ENCODE measurements at regions not wholly inside any gene's neighbourhood (a gene's known extent, or its start where the extent isn't known, plus 50 kb on each side); places are given as distances from the start of the nearest gene placed in this dataset.

GRCh38 chr3:95200384-95200783 lies 1137.5 kb downstream of the NSUN3 start:
- Histone ChIP-seq H3K9me3 (ENCODE audit: insufficient read depth, low read length) (no peaks in the 10 kb centered on the region), H3K27ac (ENCODE audit: low read length) (no peak overlapping the region), H4K20me1 (ENCODE audit: insufficient read depth, low read length) (no peaks in the 10 kb centered on the region), H3K27me3 (ENCODE audit: low read depth, low read length) (no peaks in the 10 kb centered on the region), H3K4me1 (ENCODE audit: low read length) (no peaks in the 10 kb centered on the region), H3K4me3 (ENCODE audit: low read length) (no peak overlapping the region), H2AFZ (ENCODE audit: low read depth, low read length) (no peak overlapping the region), H3K4me2 (ENCODE audit: low read length) (no peak overlapping the region), H3K9ac (ENCODE audit: low read length) (no peak overlapping the region), H3K79me2 (ENCODE audit: low read length) (no peaks in the 10 kb centered on the region), H3K36me3 (replicated peaks; ENCODE audit: low read depth, low read length) (no peaks in the 10 kb centered on the region)
- no peak for TF ChIP-seq CTCF (IDR thresholded peaks at IDR 0.05; ENCODE audit: low read depth, low read length)

- Histone ChIP-seq H3K36me3 (replicated peaks; ENCODE audit: low read depth, low read length) (no peaks in the 10 kb centered on the region), H3K4me2 (ENCODE audit: low read length) (no peak overlapping the region), H3K9ac (ENCODE audit: low read length) (no peak overlapping the region), H3K4me1 (ENCODE audit: low read length) (no peaks in the 10 kb centered on the region), H3K27ac (ENCODE audit: low read length) (no peak overlapping the region), H3K79me2 (ENCODE audit: low read length) (no peaks in the 10 kb centered on the region), H3K9me3 (ENCODE audit: insufficient read depth, low read length) (peaks cover 4% of the 10 kb centered on the region), H2AFZ (ENCODE audit: low read depth, low read length) (no peak overlapping the region), H3K4me3 (ENCODE audit: low read length) (no peak overlapping the region), H4K20me1 (ENCODE audit: insufficient read depth, low read length) (no peaks in the 10 kb centered on the region), H3K27me3 (ENCODE audit: low read depth, low read length) (no peaks in the 10 kb centered on the region)
- TF ChIP-seq CTCF (IDR thresholded peaks at IDR 0.05; ENCODE audit: low read depth, low read length) (no peak), EZH2phosphoT487 (IDR thresholded peaks at IDR 0.05; ENCODE audit: low read depth) (no peak)
Measured at GRCh38 chr3:95210878-95211277, 1148.0 kb downstream of the NSUN3 start.

- Histone ChIP-seq H3K36me3 (replicated peaks; ENCODE audit: low read depth, low read length) (no peaks in the 10 kb centered on the region), H4K20me1 (ENCODE audit: insufficient read depth, low read length) (no peaks in the 10 kb centered on the region), H3K4me2 (ENCODE audit: low read length) (no peak overlapping the region), H3K4me1 (ENCODE audit: low read length) (no peaks in the 10 kb centered on the region), H3K4me3 (ENCODE audit: low read length) (no peak overlapping the region), H2AFZ (ENCODE audit: low read depth, low read length) (no peak overlapping the region), H3K27ac (ENCODE audit: low read length) (no peak overlapping the region), H3K9me3 (ENCODE audit: insufficient read depth, low read length) (peaks cover 4% of the 10 kb centered on the region), H3K27me3 (ENCODE audit: low read depth, low read length) (no peaks in the 10 kb centered on the region), H3K9ac (ENCODE audit: low read length) (no peak overlapping the region), H3K79me2 (ENCODE audit: low read length) (no peaks in the 10 kb centered on the region)
- TF ChIP-seq EZH2phosphoT487 (IDR thresholded peaks at IDR 0.05; ENCODE audit: low read depth) (no peak), CTCF (IDR thresholded peaks at IDR 0.05; ENCODE audit: low read depth, low read length) (no peak)
Measured at GRCh38 chr3:95212117-95212516, 1149.3 kb downstream of the NSUN3 start.

GRCh38 chr3:95215437-95215957 lies 1152.6 kb downstream of the NSUN3 start:
- Histone ChIP-seq H3K79me2 (ENCODE audit: low read length) (no peaks in the 10 kb centered on the region), H3K27me3 (ENCODE audit: low read depth, low read length) (no peaks in the 10 kb centered on the region), H3K4me2 (ENCODE audit: low read length) (no peak overlapping the region), H3K36me3 (replicated peaks; ENCODE audit: low read depth, low read length) (peaks cover 3% of the 10 kb centered on the region), H2AFZ (ENCODE audit: low read depth, low read length) (no peak overlapping the region), H3K4me1 (ENCODE audit: low read length) (no peaks in the 10 kb centered on the region), H3K4me3 (ENCODE audit: low read length) (no peak overlapping the region), H3K27ac (ENCODE audit: low read length) (no peak overlapping the region), H3K9me3 (ENCODE audit: insufficient read depth, low read length) (peaks cover 7% of the 10 kb centered on the region), H4K20me1 (ENCODE audit: insufficient read depth, low read length) (no peaks in the 10 kb centered on the region), H3K9ac (ENCODE audit: low read length) (no peak overlapping the region)
- TF ChIP-seq EZH2phosphoT487 (IDR thresholded peaks at IDR 0.05; ENCODE audit: low read depth) (no peak), CTCF (IDR thresholded peaks at IDR 0.05; ENCODE audit: low read depth, low read length) (no peak)
